Brain microvascular endothelial cell (primary cell): ENCODE measurements at regions not wholly inside any gene's neighbourhood (a gene's known extent, or its start where the extent isn't known, plus 50 kb on each side); places are given as distances from the start of the nearest gene placed in this dataset.

ENCODE experiments used
- DNase-seq: peaks from one replicate; pipeline ENCODE4 v3.0.0-alpha.2; 2020
- H3K27ac ChIP-seq: fragments of 250-450 bp; sonication (Bioruptor Pico); 2 replicates; pipeline ENCODE4 v1.5.1; 2020; ENCODE audit warnings: mild to moderate bottlenecking, moderate library complexity
- H3K27me3 ChIP-seq: fragments of 250-450 bp; sonication (Bioruptor Pico); replicated peaks from 2 replicates; pipeline ENCODE4 v1.5.1; 2020; ENCODE audit warnings: mild to moderate bottlenecking
- H3K36me3 ChIP-seq: fragments of 250-450 bp; sonication (Bioruptor Pico); replicated peaks from 2 replicates; pipeline ENCODE4 v1.5.1; 2020; ENCODE audit warnings: mild to moderate bottlenecking
- H3K4me3 ChIP-seq: 2 replicates; pipeline ENCODE4 v1.5.1; 2011; ENCODE audit warnings: low read depth, mild to moderate bottlenecking, control low read depth, low read length, moderate library complexity
- CTCF ChIP-seq: IDR thresholded peaks from 2 replicates; pipeline ENCODE4 v1.5.1; 2011; ENCODE audit warnings: low read depth, mild to moderate bottlenecking, moderate library complexity, low read length, control low read depth, inconsistent platforms; ENCODE audit errors: missing control alignments
- in situ Hi-C: cut with HindIII; loops from 2 replicates; pipeline ENCODE4 v1.10.0; 2017; ENCODE audit warnings: low sequenced_read_pairs, low pct_ligation_motif_present

- no peak for DNase-seq
- Histone ChIP-seq H3K27me3 (no peaks in the 10 kb centered on the region), H3K27ac (no peak overlapping the region), H3K36me3 (no peaks in the 10 kb centered on the region), H3K4me3 (no peak overlapping the region)
- in situ Hi-C loops: no loop called here
- TF ChIP-seq CTCF: no peak
Observed at GRCh38 chr12:93184672-93185368, 192.9 kb upstream of the NUDT4 start.

- in situ Hi-C loops: no loop called here
Observed at GRCh38 chr12:93185369-93185741, 192.4 kb upstream of the NUDT4 start.

GRCh38 chr12:93186131-93186530 lies 191.6 kb upstream of the NUDT4 start:
- no peak overlapping the region for H3K4me3 ChIP-seq
- DNase-seq: no peak
- TF ChIP-seq CTCF: no peak
- H3K36me3 ChIP-seq: no peaks in the 10 kb centered on the region
- in situ Hi-C loops: no loop called here
- no peaks in the 10 kb centered on the region for H3K27me3 ChIP-seq
- no peak overlapping the region for H3K27ac ChIP-seq

More at GRCh38 chr12:93185369-93185741, 192.4 kb upstream of the NUDT4 start:
- DNase-seq: no peak
- no peak overlapping the region for H3K4me3 ChIP-seq
- H3K27me3 ChIP-seq: no peaks in the 10 kb centered on the region
- H3K27ac ChIP-seq: no peak overlapping the region
- no peak for TF ChIP-seq CTCF
- H3K36me3 ChIP-seq: no peaks in the 10 kb centered on the region

GRCh38 chr12:93186621-93187020 lies 191.1 kb upstream of the NUDT4 start:
- in situ Hi-C loops: no loop called here
- DNase-seq: no peak
- Histone ChIP-seq H3K27ac (no peak overlapping the region), H3K36me3 (no peaks in the 10 kb centered on the region), H3K27me3 (no peaks in the 10 kb centered on the region), H3K4me3 (no peak overlapping the region)
- TF ChIP-seq CTCF: no peak

- Histone ChIP-seq H3K4me3 (no peak overlapping the region), H3K27ac (no peak overlapping the region), H3K36me3 (no peaks in the 10 kb centered on the region), H3K27me3 (no peaks in the 10 kb centered on the region)
- no peak for DNase-seq
- in situ Hi-C loops: no loop called here
- no peak for TF ChIP-seq CTCF
Observed at GRCh38 chr12:93191423-93191822, 186.3 kb upstream of the NUDT4 start.

GRCh38 chr12:93191956-93192355 lies 185.8 kb upstream of the NUDT4 start:
- Histone ChIP-seq H3K36me3 (no peaks in the 10 kb centered on the region), H3K27ac (no peak overlapping the region), H3K27me3 (no peaks in the 10 kb centered on the region), H3K4me3 (no peak overlapping the region)
- no peak for TF ChIP-seq CTCF
- in situ Hi-C loops: no loop called here
- DNase-seq: no peak
